Gastrocnemius medialis (tissue), 4 donors: ENCODE measurements at regions not wholly inside any gene's neighbourhood (a gene's known extent, or its start where the extent isn't known, plus 50 kb on each side); places are given as distances from the start of the nearest gene placed in this dataset.

Experiments
- ATAC-seq, 2 donors: fragments of 150-250 bp; one replicate each; pipeline ENCODE4 v1.9.1; 2016
- DNase-seq, 2 donors: peaks; one replicate each; pipeline ENCODE4 v3.0.0-alpha.2; 2019
- H3K27ac ChIP-seq, 4 donors: fragments of 200-600 bp; sonication (generic); 1 replicate in 1 of 4; 2 replicates in 3 of 4; pipeline ENCODE4 v1.5.1; 2016 to 2018; ENCODE audit warnings: mild to moderate bottlenecking in 2 of 4, moderate library complexity in 1 of 4
- H3K27me3 ChIP-seq, 3 donors: fragments of 200-600 bp; sonication (generic) in 2 of 3; 1 replicate in 1 of 3; 2 replicates in 2 of 3; pipeline versions ENCODE4 v1.5.1 to v1.6.0; 2016 to 2019; ENCODE audit warnings: mild to moderate bottlenecking in 1 of 3, moderate library complexity in 1 of 3
- H3K36me3 ChIP-seq, 2 donors: fragments of 200-600 bp; sonication (generic) in 1 of 2; one replicate each; pipeline ENCODE4 v1.5.1; 2017 to 2018
- H3K4me1 ChIP-seq, 2 donors: fragments of 200-600 bp; sonication (generic) in 1 of 2; one replicate each; pipeline ENCODE4 v1.5.1; 2016 to 2017; ENCODE audit warnings: mild to moderate bottlenecking in 2 of 2
- H3K4me3 ChIP-seq, 4 donors: fragments of 200-600 bp; sonication (generic) in 3 of 4; 1 replicate in 1 of 4; 2 replicates in 3 of 4; pipeline ENCODE4 v1.5.1; 2016 to 2019; ENCODE audit warnings: mild to moderate bottlenecking in 2 of 4
- H3K9me3 ChIP-seq, 3 donors: fragments of 200-600 bp; sonication (generic) in 2 of 3; 1 replicate in 1 of 3; 2 replicates in 2 of 3; pipeline ENCODE4 v1.5.1; 2016 to 2019
- POLR2A ChIP-seq, 2 donors: fragments of 450-650 bp; IDR thresholded peaks; one replicate each; pipeline ENCODE4 v1.6.1; 2017; ENCODE audit warnings: antibody characterized with exemption in 2 of 2, mild to moderate bottlenecking in 2 of 2, moderate library complexity in 2 of 2
- in situ Hi-C, 4 donors: fragments of 200-750 bp; cut with MboI; loops; one replicate each; pipeline versions ENCODE4 v1.15.0 to v1.8.0; 2017; ENCODE audit warnings: low sequenced_read_pairs in 4 of 4
- intact Hi-C: fragments of 100-400 bp; cut with DNase I; formaldehyde crosslinking; loops from one replicate; pipeline ENCODE4 v1.15.1; 2023; ENCODE audit warnings: low total_unique reads
- TF ChIP-seq, protein P1 (sequence below), 5 experiments: fragments of 450-650 bp in 3 of 5; fragments of 200-600 bp in 2 of 5; sonication (generic) in 2 of 5; IDR thresholded peaks in 4 of 5; conservative IDR thresholded peaks in 1 of 5; 1 replicate in 4 of 5; 2 replicates in 1 of 5; pipeline ENCODE4 v1.5.1; 2016 to 2019; ENCODE audit warnings: antibody characterized with exemption in 5 of 5, mild to moderate bottlenecking in 3 of 5, moderate library complexity in 3 of 5

DNA sequence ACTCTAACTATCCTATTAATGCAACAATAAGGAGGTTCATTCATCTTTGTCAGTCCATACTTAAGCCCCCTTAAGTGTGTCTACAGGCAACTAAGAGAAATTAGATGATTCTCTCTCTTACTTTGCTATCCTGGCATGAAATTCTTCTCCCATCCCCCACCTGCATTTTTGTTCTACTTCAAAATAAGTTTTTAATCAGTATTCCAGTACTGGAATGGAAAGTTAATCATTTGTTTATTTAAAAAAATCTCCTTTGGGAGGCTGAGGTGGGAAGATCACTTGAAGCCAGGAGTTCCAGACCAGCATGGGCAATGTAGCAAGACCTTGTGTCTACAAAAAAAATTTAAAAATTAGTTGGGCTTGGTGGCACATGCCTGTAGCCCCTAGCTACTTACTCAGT is 222.1 kb downstream of the MZT1 start:
- Histone ChIP-seq H3K36me3 (no peaks in the 10 kb centered on the region), H3K9me3 (no peaks in the 10 kb centered on the region), H3K4me1 (no peaks in the 10 kb centered on the region), H3K4me3 (no peak overlapping the region), H3K27me3 (no peaks in the 10 kb centered on the region), H3K27ac (no peak overlapping the region)
- in situ Hi-C loops, result no loop called here
- DNase-seq, result no peak
- TF ChIP-seq, protein P1, sequence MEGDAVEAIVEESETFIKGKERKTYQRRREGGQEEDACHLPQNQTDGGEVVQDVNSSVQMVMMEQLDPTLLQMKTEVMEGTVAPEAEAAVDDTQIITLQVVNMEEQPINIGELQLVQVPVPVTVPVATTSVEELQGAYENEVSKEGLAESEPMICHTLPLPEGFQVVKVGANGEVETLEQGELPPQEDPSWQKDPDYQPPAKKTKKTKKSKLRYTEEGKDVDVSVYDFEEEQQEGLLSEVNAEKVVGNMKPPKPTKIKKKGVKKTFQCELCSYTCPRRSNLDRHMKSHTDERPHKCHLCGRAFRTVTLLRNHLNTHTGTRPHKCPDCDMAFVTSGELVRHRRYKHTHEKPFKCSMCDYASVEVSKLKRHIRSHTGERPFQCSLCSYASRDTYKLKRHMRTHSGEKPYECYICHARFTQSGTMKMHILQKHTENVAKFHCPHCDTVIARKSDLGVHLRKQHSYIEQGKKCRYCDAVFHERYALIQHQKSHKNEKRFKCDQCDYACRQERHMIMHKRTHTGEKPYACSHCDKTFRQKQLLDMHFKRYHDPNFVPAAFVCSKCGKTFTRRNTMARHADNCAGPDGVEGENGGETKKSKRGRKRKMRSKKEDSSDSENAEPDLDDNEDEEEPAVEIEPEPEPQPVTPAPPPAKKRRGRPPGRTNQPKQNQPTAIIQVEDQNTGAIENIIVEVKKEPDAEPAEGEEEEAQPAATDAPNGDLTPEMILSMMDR (IDR thresholded peaks at IDR 0.05 in 4 of 5, conservative IDR thresholded peaks at IDR 0.05 in 1 of 5), result no peak
- no peak for TF ChIP-seq POLR2A (IDR thresholded peaks at IDR 0.05)
- intact Hi-C loops, result no loop called here
- ATAC-seq, result no peak

DNA sequence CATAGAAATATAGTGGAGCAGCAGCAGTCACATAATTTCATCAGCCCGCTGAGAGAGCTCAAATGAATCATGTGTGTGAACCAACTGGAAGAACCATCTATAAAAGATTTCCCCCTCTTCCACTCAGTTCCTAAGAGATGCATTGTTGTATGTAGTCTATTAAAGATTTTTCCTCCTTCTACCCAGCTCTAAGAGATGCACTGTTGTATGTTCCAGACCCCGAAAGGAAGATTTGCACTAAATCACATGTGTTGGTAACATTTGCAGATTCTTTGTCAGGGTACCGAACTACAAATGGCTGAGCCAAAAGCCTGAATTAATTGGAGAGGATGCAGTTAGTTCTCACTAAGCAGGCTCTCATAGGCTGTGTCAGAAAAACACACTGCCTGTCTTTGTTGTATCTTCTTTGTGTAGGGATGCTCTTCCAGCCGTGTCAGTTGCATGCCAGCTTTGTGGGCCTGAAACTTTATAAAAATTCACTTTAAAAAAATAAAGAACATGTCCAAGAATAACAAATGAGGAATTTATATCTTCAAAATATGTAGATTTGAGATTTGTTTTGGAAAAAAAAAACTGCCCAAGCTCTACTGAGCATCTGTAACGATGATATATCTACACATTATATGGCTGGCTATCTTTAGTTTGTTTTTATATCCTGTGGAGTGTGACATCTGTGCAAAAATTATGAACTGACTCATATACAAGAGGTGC is 223.1 kb downstream of the MZT1 start:
- Histone ChIP-seq H3K36me3 (no peaks in the 10 kb centered on the region), H3K4me3 (no peak overlapping the region), H3K27me3 (no peaks in the 10 kb centered on the region), H3K9me3 (no peaks in the 10 kb centered on the region), H3K27ac (no peak overlapping the region), H3K4me1 (no peaks in the 10 kb centered on the region)
- TF ChIP-seq, protein P1 (IDR thresholded peaks at IDR 0.05 in 4 of 5, conservative IDR thresholded peaks at IDR 0.05 in 1 of 5), result no peak
- TF ChIP-seq POLR2A (IDR thresholded peaks at IDR 0.05), result no peak
- in situ Hi-C loops (no loop called here), intact Hi-C loops (no loop called here)
- no peak for ATAC-seq
- no peak for DNase-seq

DNA sequence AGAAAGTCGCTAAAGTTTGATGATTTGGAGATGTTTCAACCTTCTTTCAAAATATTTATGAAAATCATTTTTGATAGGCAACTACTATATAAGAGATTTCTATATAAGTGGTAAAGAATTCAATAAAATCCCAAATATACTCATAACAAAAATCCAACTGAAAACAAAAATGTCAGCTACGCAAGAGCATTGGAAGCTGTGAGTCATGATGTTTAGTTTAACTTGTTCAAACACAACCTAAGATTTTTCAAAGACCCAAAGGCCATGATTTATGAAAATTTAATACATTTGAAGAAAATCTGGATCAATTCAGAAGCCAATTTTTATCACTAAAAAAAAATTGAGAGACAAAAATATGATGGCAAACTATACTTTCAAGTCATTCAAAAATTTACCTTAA is 226.6 kb downstream of the MZT1 start:
- H3K27me3 ChIP-seq, result no peaks in the 10 kb centered on the region
- DNase-seq (no peak), ATAC-seq (no peak)
- no peak overlapping the region for H3K4me3 ChIP-seq
- H3K9me3 ChIP-seq, result no peaks in the 10 kb centered on the region
- intact Hi-C loops (no loop called here), in situ Hi-C loops (no loop called here)
- no peak for TF ChIP-seq POLR2A (IDR thresholded peaks at IDR 0.05)
- TF ChIP-seq, protein P1 (IDR thresholded peaks at IDR 0.05 in 4 of 5, conservative IDR thresholded peaks at IDR 0.05 in 1 of 5), result no peak
- H3K36me3 ChIP-seq, result no peaks in the 10 kb centered on the region
- no peak overlapping the region for H3K27ac ChIP-seq
- no peaks in the 10 kb centered on the region for H3K4me1 ChIP-seq

DNA sequence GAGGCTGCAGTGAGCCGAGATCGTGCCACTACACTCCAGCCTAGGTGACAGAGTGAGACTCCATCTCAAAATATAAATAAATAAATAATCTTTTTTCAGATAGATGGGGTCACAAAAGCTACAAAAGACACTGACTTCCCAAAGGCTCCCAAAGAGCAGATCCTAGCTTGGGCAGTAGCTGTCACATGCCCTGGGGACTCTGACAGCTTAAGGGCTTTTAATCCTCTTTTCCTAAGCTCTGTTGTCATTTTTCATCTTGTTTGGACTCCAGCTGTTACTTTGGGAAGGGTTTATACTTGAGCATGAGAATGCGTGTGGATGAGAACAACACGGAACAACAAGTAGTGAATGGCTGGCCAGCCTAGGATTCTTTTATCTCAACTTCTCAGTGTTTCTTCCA is 231.7 kb downstream of the MZT1 start:
- Histone ChIP-seq H3K4me3 (no peak overlapping the region), H3K27ac (no peak overlapping the region), H3K9me3 (no peaks in the 10 kb centered on the region), H3K36me3 (no peaks in the 10 kb centered on the region), H3K4me1 (no peaks in the 10 kb centered on the region), H3K27me3 (no peaks in the 10 kb centered on the region)
- intact Hi-C loops, result no loop called here
- in situ Hi-C loops, result no loop called here
- DNase-seq, result no peak
- TF ChIP-seq, protein P1 (IDR thresholded peaks at IDR 0.05 in 4 of 5, conservative IDR thresholded peaks at IDR 0.05 in 1 of 5), result no peak
- no peak for TF ChIP-seq POLR2A (IDR thresholded peaks at IDR 0.05)
- ATAC-seq, result no peak

DNA sequence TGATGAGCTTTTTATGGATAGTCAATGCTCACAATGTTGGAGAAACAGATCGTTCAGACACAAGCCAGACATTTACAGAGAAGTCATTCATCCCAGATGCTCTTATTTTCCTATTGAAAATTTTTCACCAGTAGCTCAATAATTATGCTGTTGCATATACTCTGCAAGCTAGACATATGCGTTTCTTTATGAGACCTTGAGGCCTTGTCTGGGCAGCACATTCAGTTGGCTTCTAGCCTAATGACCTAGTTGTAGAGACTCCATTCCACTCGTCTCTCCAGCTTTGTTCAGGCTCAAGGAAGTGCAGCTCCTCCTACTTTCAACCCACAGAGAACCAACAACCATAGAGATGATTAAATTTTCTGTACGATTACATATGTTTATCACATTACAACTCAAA is 237.7 kb downstream of the MZT1 start:
- Histone ChIP-seq H3K27ac (no peak overlapping the region), H3K36me3 (no peaks in the 10 kb centered on the region), H3K4me1 (no peaks in the 10 kb centered on the region), H3K27me3 (no peaks in the 10 kb centered on the region), H3K4me3 (no peak overlapping the region), H3K9me3 (no peaks in the 10 kb centered on the region)
- no peak for ATAC-seq
- DNase-seq, result no peak
- in situ Hi-C loops, result no loop called here
- intact Hi-C loops, result no loop called here
- TF ChIP-seq, protein P1 (IDR thresholded peaks at IDR 0.05 in 4 of 5, conservative IDR thresholded peaks at IDR 0.05 in 1 of 5), result no peak
- TF ChIP-seq POLR2A (IDR thresholded peaks at IDR 0.05), result no peak
